HL-60/S4 (cell line): ENCODE measurements at regions not wholly inside any gene's neighbourhood (a gene's known extent, or its start where the extent isn't known, plus 50 kb on each side); places are given as distances from the start of the nearest gene placed in this dataset.

Source experiments
- in situ Hi-C: fragments of 300-500 bp; cut with MboI; formaldehyde crosslinking; loops from 2 replicates; pipeline ENCODE4 v1.14.3; 2022; ENCODE audit warnings: low sequenced_read_pairs

- in situ Hi-C loops: no loop called here
These were observed 203.8 kb upstream of the SYT4 start for GRCh38 chr18:43481069-43481468.

- in situ Hi-C loops: no loop called here
These were observed 204.8 kb upstream of the SYT4 start for GRCh38 chr18:43482136-43482535.

GRCh38 chr18:43482600-43482999 lies 205.3 kb upstream of the SYT4 start:
- in situ Hi-C loops: no loop called here

- in situ Hi-C loops: no loop called here
These were observed 207.4 kb upstream of the SYT4 start for GRCh38 chr18:43484710-43485109.

GRCh38 chr18:43485545-43485963 lies 208.3 kb upstream of the SYT4 start:
- in situ Hi-C loops: no loop called here

GRCh38 chr18:43486462-43486861 lies 209.2 kb upstream of the SYT4 start:
- in situ Hi-C loops: no loop called here

- in situ Hi-C loops: no loop called here
These were observed 223.8 kb upstream of the SYT4 start for GRCh38 chr18:43501099-43501498.

- in situ Hi-C loops: no loop called here
These were observed 229.6 kb upstream of the SYT4 start for GRCh38 chr18:43506935-43507334.

GRCh38 chr18:43507842-43508481 lies 230.7 kb upstream of the SYT4 start:
- in situ Hi-C loops: no loop called here

- in situ Hi-C loops: no loop called here
These were observed 237.5 kb upstream of the SYT4 start for GRCh38 chr18:43514747-43515146.

- in situ Hi-C loops: no loop called here
These were observed 238.2 kb upstream of the SYT4 start for GRCh38 chr18:43515481-43515880.

- in situ Hi-C loops: no loop called here
These were observed 247.0 kb upstream of the SYT4 start for GRCh38 chr18:43524260-43524659.

GRCh38 chr18:43525169-43525568 lies 247.9 kb upstream of the SYT4 start:
- in situ Hi-C loops: no loop called here

- in situ Hi-C loops: no loop called here
These were observed 249.3 kb upstream of the SYT4 start for GRCh38 chr18:43526426-43527145.

- in situ Hi-C loops: no loop called here
These were observed 254.1 kb upstream of the SYT4 start for GRCh38 chr18:43531438-43531837.

- in situ Hi-C loops: no loop called here
These were observed 256.1 kb upstream of the SYT4 start for GRCh38 chr18:43533371-43533770.

GRCh38 chr18:43534511-43534910 lies 257.2 kb upstream of the SYT4 start:
- in situ Hi-C loops: no loop called here

- in situ Hi-C loops: no loop called here
These were observed 262.6 kb upstream of the SYT4 start for GRCh38 chr18:43539862-43540261.

- in situ Hi-C loops: no loop called here
These were observed 264.7 kb upstream of the SYT4 start for GRCh38 chr18:43542016-43542415.

GRCh38 chr18:43543236-43543635 lies 265.9 kb upstream of the SYT4 start:
- in situ Hi-C loops: no loop called here

GRCh38 chr18:43547456-43547855 lies 270.2 kb upstream of the SYT4 start:
- in situ Hi-C loops: no loop called here

- in situ Hi-C loops: no loop called here
These were observed 282.2 kb upstream of the SYT4 start for GRCh38 chr18:43559507-43559906.

GRCh38 chr18:43563780-43564179 lies 286.5 kb upstream of the SYT4 start:
- in situ Hi-C loops: no loop called here
